HUES6 (cell line): ENCODE measurements at regions not wholly inside any gene's neighbourhood (a gene's known extent, or its start where the extent isn't known, plus 50 kb on each side); places are given as distances from the start of the nearest gene placed in this dataset.

Source experiments
- H3K27ac ChIP-seq: 2 replicates; pipeline ENCODE4 v1.7.0; 2013; ENCODE audit warnings: low read depth, mild to moderate bottlenecking, low read length, inconsistent platforms
- H3K27me3 ChIP-seq: 2 replicates; pipeline ENCODE4 v1.6.1; 2013; ENCODE audit warnings: low read length; ENCODE audit not compliant: control insufficient read depth, insufficient read depth
- H3K36me3 ChIP-seq: 2 replicates; pipeline ENCODE4 v1.6.1; 2013; ENCODE audit warnings: low read length; ENCODE audit not compliant: control insufficient read depth, insufficient read depth
- H3K4me1 ChIP-seq: 2 replicates; pipeline ENCODE4 v1.6.1; 2013; ENCODE audit warnings: low read length; ENCODE audit not compliant: control insufficient read depth, insufficient read depth
- H3K4me3 ChIP-seq: 2 replicates; pipeline ENCODE4 v1.5.1; 2013; ENCODE audit warnings: low read depth, low read length
- H3K9ac ChIP-seq: one replicate; pipeline ENCODE4 v1.6.1; 2013; ENCODE audit warnings: mild to moderate bottlenecking, low read length
- H3K9me3 ChIP-seq: 2 replicates; pipeline ENCODE4 v1.6.1; 2013; ENCODE audit warnings: low read depth, low read length; ENCODE audit not compliant: control insufficient read depth, insufficient read depth

DNA sequence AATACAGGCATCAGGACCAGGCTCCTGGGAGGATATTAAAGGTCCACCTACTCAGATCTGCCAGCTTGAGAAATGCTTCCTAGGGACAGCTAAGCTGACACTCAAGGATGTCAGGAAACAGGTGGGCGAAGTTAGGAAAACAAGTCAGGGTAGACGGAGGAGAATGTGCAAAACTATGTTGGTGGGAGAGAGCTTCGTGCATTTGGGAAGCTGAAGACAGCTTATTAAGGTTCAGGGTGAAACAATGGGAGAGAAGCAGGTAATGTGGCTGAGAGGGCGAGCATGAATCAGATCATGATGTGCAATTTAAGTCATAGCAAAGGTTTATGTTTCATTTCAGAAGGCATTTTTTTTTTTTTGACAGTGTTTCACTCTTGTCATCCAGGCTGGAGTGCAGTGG, 297.2 kb upstream of the ATP10A start:
- Histone ChIP-seq H3K27me3 (no peaks in the 10 kb centered on the region), H3K9ac (no peak overlapping the region), H3K36me3 (no peaks in the 10 kb centered on the region), H3K4me1 (no peaks in the 10 kb centered on the region), H3K27ac (no peak overlapping the region), H3K9me3 (no peaks in the 10 kb centered on the region), H3K4me3 (no peak overlapping the region)

DNA sequence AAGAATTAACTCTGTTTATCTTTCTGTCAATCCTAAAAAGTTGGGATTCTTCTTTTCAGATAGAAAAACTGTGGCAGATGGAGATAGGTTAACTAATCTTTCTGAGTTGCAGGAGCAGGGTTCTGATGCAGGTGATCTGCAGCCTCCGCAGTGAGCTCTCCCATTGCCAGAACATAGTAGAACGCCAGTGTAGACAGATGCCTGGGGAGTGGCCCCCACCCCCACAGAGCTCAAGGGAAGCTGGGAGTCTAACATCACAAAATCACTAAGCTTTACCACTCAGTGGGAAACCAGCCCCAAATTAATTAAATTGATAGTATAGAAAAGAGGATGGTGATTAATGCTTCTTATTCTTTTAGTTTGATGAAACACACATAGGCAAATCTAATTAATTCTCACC, 295.0 kb upstream of the ATP10A start:
- no peaks in the 10 kb centered on the region for H3K36me3 ChIP-seq

DNA sequence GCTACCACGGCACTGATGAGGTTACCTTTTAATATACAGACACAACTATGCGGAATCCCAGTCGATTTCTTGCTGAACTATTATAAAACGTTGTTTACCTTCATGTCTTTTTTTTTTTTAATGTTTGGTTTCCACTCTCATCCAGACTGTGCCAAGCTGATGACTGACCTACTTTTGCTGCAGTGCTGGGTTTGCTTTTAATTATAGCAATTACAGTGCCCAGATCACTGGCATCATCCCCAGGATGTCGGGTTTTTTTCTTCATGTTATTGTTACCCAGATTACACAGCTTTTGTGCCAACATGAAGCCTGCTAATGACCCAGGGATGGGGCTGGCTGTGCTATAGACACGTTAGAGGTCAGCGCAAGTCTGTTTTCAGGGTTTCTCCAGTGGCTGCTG, 294.0 kb upstream of the ATP10A start:
- Histone ChIP-seq H3K27ac (no peak overlapping the region), H3K4me1 (no peaks in the 10 kb centered on the region), H3K27me3 (no peaks in the 10 kb centered on the region), H3K9me3 (no peaks in the 10 kb centered on the region), H3K4me3 (no peak overlapping the region), H3K9ac (no peak overlapping the region), H3K36me3 (no peaks in the 10 kb centered on the region)

More for the DNA sequence above, 295.0 kb upstream of the ATP10A start:
- Histone ChIP-seq H3K9ac (no peak overlapping the region), H3K4me1 (no peaks in the 10 kb centered on the region), H3K4me3 (no peak overlapping the region), H3K27me3 (no peaks in the 10 kb centered on the region), H3K9me3 (no peaks in the 10 kb centered on the region), H3K27ac (no peak overlapping the region)

DNA sequence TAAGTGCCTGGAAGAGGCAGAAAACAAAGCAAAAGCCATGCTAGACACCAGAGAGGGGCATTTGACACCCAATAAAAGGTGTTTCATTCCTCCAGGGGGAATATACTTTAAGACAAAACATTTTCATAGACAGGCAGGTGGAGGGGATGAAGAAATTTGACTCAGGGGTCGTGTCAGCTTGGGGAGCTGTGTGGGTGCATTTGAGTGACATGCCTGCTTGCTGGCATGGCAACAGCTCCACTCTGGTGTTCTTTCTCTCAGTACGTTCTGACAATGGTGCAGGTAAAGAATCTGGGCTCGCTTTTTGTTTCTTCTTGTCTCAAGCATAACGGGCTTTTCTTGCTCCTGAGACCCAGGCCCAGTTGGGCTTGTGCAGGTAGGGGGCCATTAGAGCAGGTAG, 292.9 kb upstream of the ATP10A start:
- Histone ChIP-seq H3K4me1 (no peaks in the 10 kb centered on the region), H3K27me3 (no peaks in the 10 kb centered on the region), H3K9ac (no peak overlapping the region), H3K27ac (no peak overlapping the region), H3K9me3 (no peaks in the 10 kb centered on the region), H3K4me3 (no peak overlapping the region), H3K36me3 (no peaks in the 10 kb centered on the region)

DNA sequence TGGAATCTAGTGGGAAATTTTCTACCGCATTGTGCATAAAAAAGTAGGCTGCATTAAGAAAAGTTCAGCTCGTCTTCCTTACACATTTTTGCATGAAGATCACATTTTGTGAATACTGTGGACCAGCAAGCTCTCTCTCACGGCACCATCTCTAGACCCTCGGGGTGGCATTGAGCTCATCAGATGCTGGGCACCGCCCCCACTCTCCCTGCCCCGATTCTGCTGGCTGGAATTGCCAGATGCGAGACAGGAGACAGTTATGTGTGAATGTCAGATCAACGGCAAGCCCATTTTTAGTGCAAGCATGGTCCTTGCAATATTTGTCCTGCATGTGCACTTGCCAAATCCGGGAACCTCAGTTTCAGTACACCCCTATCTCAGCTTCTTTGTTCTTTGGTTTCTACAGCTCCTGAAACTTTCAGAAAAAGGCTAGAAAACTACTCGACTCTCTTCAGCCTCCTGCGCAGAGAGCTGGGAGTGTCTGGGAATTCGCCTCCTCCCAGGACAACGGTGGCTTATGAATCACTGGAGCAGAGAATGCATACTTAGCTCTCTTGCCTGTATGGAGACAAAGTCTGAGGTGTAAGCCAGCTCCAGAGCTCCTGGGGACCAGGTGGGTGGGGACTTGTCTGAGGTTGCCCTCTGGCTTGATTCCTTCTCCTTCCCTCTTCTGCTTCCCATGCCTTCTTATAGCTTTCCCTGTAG, 285.2 kb upstream of the ATP10A start:
- Histone ChIP-seq H3K4me1 (no peaks in the 10 kb centered on the region), H3K27ac (no peak overlapping the region), H3K27me3 (no peaks in the 10 kb centered on the region), H3K9ac (no peak overlapping the region), H3K36me3 (no peaks in the 10 kb centered on the region), H3K4me3 (no peak overlapping the region), H3K9me3 (no peaks in the 10 kb centered on the region)

DNA sequence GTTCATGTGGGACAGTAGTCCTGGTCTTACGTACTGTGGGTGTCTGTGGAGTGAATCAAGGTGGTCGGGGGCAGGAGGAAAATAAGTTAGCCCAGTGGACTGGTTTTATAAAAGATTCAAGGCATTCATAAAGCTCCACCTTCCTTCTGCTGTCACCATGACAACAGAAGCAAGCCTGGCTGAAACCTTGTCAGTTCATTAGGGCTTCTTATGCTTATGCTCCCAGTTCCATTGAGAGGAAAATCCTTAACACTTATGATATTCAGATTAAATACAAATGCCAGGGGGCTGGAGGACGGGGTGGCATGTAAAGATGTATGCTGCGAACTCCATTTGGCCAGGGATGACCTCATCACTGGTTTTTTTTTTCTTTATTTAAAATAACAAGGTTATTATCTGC, 283.1 kb upstream of the ATP10A start:
- H3K4me1 ChIP-seq = no peaks in the 10 kb centered on the region
- no peak overlapping the region for H3K9ac ChIP-seq
- no peaks in the 10 kb centered on the region for H3K36me3 ChIP-seq
- no peak overlapping the region for H3K4me3 ChIP-seq
- no peaks in the 10 kb centered on the region for H3K27me3 ChIP-seq
- no peak overlapping the region for H3K27ac ChIP-seq
- H3K9me3 ChIP-seq = no peaks in the 10 kb centered on the region

DNA sequence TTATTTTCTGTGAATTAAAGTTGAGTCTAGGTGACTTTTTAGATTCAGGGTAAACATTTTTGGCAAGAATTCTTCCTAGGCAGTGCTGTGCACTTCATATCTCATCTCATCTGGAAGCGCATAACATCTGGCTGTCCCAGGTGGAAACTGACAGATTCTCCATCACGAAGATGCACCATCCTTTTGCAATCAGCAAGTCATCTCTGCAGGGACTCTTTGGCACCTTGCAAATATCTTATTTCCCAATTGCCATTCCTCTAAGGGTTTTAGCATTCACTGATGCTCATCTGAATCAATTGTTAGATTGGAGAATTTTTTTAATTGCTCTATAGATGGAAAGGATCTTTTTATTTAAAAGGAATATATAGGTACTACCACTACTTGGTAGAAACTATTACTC, 282.7 kb upstream of the ATP10A start:
- Histone ChIP-seq H3K9me3 (no peaks in the 10 kb centered on the region), H3K36me3 (no peaks in the 10 kb centered on the region), H3K9ac (no peak overlapping the region), H3K27ac (no peak overlapping the region), H3K27me3 (no peaks in the 10 kb centered on the region), H3K4me1 (no peaks in the 10 kb centered on the region), H3K4me3 (no peak overlapping the region)

DNA sequence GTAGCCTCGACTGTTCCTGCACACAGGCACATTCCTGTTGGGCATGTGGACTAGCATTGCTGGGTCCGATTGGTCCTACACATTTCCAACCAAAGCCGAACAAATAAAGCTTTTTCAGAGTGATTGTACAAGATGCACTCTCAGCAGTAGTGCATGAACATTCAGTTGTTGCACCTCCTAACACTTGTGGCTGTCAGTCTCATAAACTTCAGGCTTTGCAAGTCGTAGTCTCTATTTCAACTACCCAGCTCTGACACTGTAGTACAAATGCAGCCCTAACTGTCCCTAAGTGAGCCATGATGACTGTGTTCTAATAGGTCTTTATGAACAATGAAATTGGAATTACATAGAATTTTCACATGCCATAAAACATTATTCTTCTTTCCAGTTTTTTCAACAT, 281.7 kb upstream of the ATP10A start:
- no peaks in the 10 kb centered on the region for H3K4me1 ChIP-seq
- H3K27ac ChIP-seq = no peak overlapping the region
- no peaks in the 10 kb centered on the region for H3K27me3 ChIP-seq
- 0 out of 2 replicates have a peak, but pooled peaks cover 4% of the 10 kb centered on the region for H3K9me3 ChIP-seq
- H3K36me3 ChIP-seq = no peaks in the 10 kb centered on the region
- H3K9ac ChIP-seq = no peak overlapping the region
- no peak overlapping the region for H3K4me3 ChIP-seq

DNA sequence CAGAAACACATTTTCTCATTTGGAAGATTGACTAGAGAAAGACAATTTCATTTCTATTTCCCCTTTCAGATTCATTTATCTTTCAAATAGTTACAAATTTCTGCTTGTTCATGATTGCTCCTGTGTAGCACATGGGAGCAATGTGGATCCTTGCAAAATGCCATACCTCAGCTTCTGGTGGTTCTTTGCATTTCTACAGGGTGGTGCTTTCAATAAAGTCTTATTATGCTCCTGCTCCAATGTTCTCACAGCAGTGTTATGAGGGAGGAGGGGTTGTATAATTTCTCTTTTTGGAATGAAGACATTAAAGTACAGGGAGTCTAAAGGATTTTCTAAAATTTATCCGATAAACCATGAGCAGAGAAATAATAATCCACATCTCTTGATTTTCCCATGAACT, 280.1 kb upstream of the ATP10A start:
- no peak overlapping the region for H3K4me3 ChIP-seq
- H3K9me3 ChIP-seq = 0 out of 2 replicates have a peak, but pooled peaks cover 4% of the 10 kb centered on the region
- H3K36me3 ChIP-seq = no peaks in the 10 kb centered on the region
- no peak overlapping the region for H3K27ac ChIP-seq
- no peaks in the 10 kb centered on the region for H3K4me1 ChIP-seq
- H3K27me3 ChIP-seq = no peaks in the 10 kb centered on the region
- H3K9ac ChIP-seq = no peak overlapping the region

DNA sequence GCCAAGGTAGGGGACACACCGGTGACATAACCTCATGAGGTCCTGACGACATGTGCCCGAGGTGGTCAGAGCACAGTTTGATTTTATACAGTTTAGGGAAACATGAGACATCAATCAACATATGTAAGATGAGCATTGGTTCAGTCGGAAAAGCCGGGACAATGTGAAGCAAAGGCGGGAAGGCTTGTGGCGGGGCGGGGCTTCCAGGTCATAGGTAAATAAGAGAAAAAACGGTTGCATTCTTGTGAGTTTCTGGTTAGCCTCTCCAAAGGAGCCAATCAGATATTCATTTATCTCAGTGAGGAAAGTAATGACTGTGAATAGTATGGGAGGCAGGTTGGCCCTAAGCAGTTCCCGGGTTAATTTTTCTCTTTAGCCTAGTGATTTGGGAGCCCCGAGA, 271.7 kb upstream of the ATP10A start:
- Histone ChIP-seq H3K27me3 (no peaks in the 10 kb centered on the region), H3K9me3 (no peaks in the 10 kb centered on the region), H3K9ac (no peak overlapping the region), H3K4me1 (peaks cover 37% of the 10 kb centered on the region), H3K27ac (no peak overlapping the region), H3K36me3 (no peaks in the 10 kb centered on the region), H3K4me3 (no peak overlapping the region)

DNA sequence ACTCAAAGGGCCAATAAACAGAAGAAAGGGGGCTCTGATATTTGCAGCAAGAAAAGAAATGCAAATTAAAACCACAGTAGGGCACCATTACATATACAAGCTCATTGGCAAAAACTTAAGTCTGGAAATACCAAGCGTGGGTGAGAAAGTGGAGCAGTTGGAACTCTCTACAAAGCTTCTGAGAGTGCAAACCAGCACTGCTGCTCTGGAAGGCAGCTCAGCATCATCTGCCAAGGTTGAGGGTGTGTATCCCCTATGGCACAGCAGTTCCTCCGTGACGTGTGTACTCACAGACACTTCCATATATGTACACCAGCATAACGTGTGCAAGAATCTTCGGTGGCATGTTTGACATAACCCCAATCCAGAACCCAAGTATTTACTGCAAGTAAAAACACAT, 271.0 kb upstream of the ATP10A start:
- Histone ChIP-seq H3K27ac (no peak overlapping the region), H3K4me3 (no peak overlapping the region), H3K4me1 (peaks cover 43% of the 10 kb centered on the region), H3K9me3 (no peaks in the 10 kb centered on the region), H3K36me3 (no peaks in the 10 kb centered on the region), H3K9ac (no peak overlapping the region), H3K27me3 (no peaks in the 10 kb centered on the region)

DNA sequence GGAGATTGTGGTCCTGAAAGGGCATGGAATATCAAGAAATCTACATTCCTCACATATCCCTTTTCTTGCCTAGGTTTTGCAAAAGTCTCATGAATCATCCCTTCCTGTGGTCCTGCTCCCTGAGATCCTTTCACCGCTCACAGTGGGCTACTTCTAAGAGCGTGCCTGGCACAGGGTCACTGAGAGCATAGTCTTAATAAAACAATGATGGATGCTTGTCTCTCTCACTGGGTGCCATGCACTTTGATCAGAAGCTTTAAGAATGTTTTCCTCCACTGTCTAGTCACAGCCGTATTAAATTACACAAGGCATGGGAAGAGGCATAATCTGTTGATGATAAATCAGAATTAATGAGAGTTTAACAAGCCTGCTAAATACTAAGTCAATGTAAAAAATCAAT, 269.7 kb upstream of the ATP10A start:
- Histone ChIP-seq H3K9me3 (no peaks in the 10 kb centered on the region), H3K4me3 (no peak overlapping the region), H3K4me1 (peaks cover 45% of the 10 kb centered on the region), H3K9ac (no peak overlapping the region), H3K27me3 (no peaks in the 10 kb centered on the region), H3K36me3 (no peaks in the 10 kb centered on the region), H3K27ac (no peak overlapping the region)
